ENCODE measurements at regions not wholly inside any gene's neighbourhood (a gene's known extent, or its start where the extent isn't known, plus 50 kb on each side); places are given as distances from the start of the nearest gene placed in this dataset.

DNA sequence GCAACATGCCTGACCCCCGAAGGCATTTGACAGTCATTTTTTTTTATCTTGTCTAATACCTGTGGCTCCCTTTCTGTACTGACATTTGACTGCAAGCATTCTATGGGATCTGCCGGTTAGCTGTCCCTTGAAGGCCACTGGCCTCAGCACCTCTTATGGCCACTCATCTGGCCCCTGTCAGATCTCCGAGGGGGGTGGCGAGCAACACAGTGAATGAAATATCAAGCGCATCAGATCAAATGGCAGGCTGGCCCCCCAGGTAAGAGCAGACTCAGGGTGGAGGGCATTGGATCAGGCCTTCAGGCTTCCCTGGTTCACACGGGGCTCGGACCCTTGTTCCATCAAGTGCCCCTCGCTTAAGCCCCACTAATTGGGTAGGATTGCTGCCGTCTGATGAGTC lies 199.6 kb upstream of the MKI67 start:
- no peak overlapping the region for H3K4me3 ChIP-seq
- H3K9me3 ChIP-seq = peaks cover 0 to 18% (median 0%) of the 10 kb centered on the region in 12 donors
- no peaks in the 10 kb centered on the region for H3K36me3 ChIP-seq
- no peak overlapping the region for H3K27ac ChIP-seq
- intact Hi-C loops (cut with DNase I) = loop anchor here in 3 of 10 donors (10.0 kb wide), 2 partner anchors 199 to 209 kb away; no protein-coding TSS in a partner anchor
- no peak for TF ChIP-seq POLR2A (IDR thresholded peaks at IDR 0.05)
- TF ChIP-seq, protein P1, sequence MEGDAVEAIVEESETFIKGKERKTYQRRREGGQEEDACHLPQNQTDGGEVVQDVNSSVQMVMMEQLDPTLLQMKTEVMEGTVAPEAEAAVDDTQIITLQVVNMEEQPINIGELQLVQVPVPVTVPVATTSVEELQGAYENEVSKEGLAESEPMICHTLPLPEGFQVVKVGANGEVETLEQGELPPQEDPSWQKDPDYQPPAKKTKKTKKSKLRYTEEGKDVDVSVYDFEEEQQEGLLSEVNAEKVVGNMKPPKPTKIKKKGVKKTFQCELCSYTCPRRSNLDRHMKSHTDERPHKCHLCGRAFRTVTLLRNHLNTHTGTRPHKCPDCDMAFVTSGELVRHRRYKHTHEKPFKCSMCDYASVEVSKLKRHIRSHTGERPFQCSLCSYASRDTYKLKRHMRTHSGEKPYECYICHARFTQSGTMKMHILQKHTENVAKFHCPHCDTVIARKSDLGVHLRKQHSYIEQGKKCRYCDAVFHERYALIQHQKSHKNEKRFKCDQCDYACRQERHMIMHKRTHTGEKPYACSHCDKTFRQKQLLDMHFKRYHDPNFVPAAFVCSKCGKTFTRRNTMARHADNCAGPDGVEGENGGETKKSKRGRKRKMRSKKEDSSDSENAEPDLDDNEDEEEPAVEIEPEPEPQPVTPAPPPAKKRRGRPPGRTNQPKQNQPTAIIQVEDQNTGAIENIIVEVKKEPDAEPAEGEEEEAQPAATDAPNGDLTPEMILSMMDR (IDR thresholded peaks at IDR 0.05) = no peak
- ATAC-seq (no peak), DNase-seq (no peak)
- H3K27me3 ChIP-seq = peaks cover 0 to 31% (median 0%) of the 10 kb centered on the region in 9 donors
- no peaks in the 10 kb centered on the region for H3K4me1 ChIP-seq
- WGBS, 4 donors = 85 to 88% (median 87%) methylated on average over 9 of the region's 9 CpGs

GRCh38 chr10:128326251-128326650 lies 200.0 kb upstream of the MKI67 start:
- no peak overlapping the region for H3K27ac ChIP-seq
- no peaks in the 10 kb centered on the region for H3K36me3 ChIP-seq
- no peak overlapping the region for H3K4me3 ChIP-seq
- peaks cover 0 to 31% (median 0%) of the 10 kb centered on the region in 9 donors for H3K27me3 ChIP-seq
- 87 to 91% (median 87%) methylated on average over 19 of the region's 19 CpGs for WGBS, 4 donors
- ATAC-seq (no peak), DNase-seq (no peak)
- H3K9me3 ChIP-seq = peaks cover 0 to 18% (median 0%) of the 10 kb centered on the region in 12 donors
- H3K4me1 ChIP-seq = no peaks in the 10 kb centered on the region
- intact Hi-C loops (cut with DNase I) = loop anchor here in 3 of 10 donors (10.0 kb wide), 2 partner anchors 199 to 209 kb away; no protein-coding TSS in a partner anchor
- TF ChIP-seq, protein P1 (IDR thresholded peaks at IDR 0.05) = no peak
- TF ChIP-seq POLR2A (IDR thresholded peaks at IDR 0.05) = no peak

DNA sequence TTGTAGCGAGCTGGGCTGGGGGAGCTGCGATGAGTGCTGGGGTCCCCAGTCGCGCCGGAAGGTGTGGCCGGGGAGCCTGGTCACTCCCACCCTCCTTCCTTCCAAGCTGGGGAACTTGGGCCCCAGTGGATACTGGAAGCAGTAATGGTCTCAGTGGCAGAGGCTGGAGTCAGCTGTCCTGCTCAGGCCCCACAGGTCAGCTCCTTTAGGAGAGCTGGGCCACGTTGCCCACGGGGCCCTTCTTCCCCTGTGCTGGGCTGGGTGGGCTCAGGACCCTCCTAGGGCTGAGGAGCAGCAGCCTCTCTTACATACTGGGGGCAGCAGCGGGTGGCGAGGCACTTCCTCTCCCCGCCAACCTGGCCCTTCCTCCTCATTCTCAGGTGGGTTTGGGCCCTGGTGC lies 200.6 kb upstream of the MKI67 start:
- Histone ChIP-seq H3K9me3 (peaks cover 0 to 18% (median 0%) of the 10 kb centered on the region in 12 donors), H3K27ac (no peak overlapping the region), H3K4me3 (no peak overlapping the region), H3K36me3 (no peaks in the 10 kb centered on the region), H3K27me3 (peaks cover 0 to 30% (median 0%) of the 10 kb centered on the region in 9 donors), H3K4me1 (no peaks in the 10 kb centered on the region)
- WGBS, 4 donors = 87 to 92% (median 89%) methylated on average over 10 to 11 of the region's 11 CpGs
- intact Hi-C loops (cut with DNase I) = loop anchor here in 3 of 10 donors (10.0 kb wide), 2 partner anchors 198 to 208 kb away; no protein-coding TSS in a partner anchor
- no peak for ATAC-seq
- TF ChIP-seq POLR2A (IDR thresholded peaks at IDR 0.05) = no peak
- TF ChIP-seq, protein P1 (IDR thresholded peaks at IDR 0.05) = no peak
- no peak for DNase-seq

GRCh38 chr10:128336401-128336800 lies 210.2 kb upstream of the MKI67 start:
- Histone ChIP-seq H3K27ac (no peak overlapping the region), H3K27me3 (peaks cover 0 to 4% (median 0%) of the 10 kb centered on the region in 9 donors), H3K4me1 (peaks cover 0 to 6% (median 0%) of the 10 kb centered on the region in 12 donors), H3K4me3 (no peak overlapping the region), H3K36me3 (no peaks in the 10 kb centered on the region), H3K9me3 (peaks cover 0 to 5% (median 0%) of the 10 kb centered on the region in 12 donors)
- ATAC-seq (no peak), DNase-seq (no peak)
- WGBS, 4 donors = 71 to 77% (median 75%) methylated on average over 6 of the region's 6 CpGs
- intact Hi-C loops (cut with DNase I) = no loop called here
- TF ChIP-seq, protein P1 (IDR thresholded peaks at IDR 0.05) = no peak
- no peak for TF ChIP-seq POLR2A (IDR thresholded peaks at IDR 0.05)
